ENCODE measurements at regions not wholly inside any gene's neighbourhood (a gene's known extent, or its start where the extent isn't known, plus 50 kb on each side); places are given as distances from the start of the nearest gene placed in this dataset.

- TF ChIP-seq FOSB (CRISPR knock-in tag; IDR thresholded peaks at IDR 0.05) (no peak), NR3C1 (IDR thresholded peaks at IDR 0.05) (no peak), JUNB (IDR thresholded peaks at IDR 0.05) (no peak), ELK1 (IDR thresholded peaks at IDR 0.05; ENCODE audit: low read depth, low read length) (no peak), MYC (IDR thresholded peaks at IDR 0.05; ENCODE audit: borderline replicate concordance, low read length) (no peak), POLR2A (IDR thresholded peaks at IDR 0.05; ENCODE audit: low read length) (no peak)
- TF ChIP-seq, protein P1, sequence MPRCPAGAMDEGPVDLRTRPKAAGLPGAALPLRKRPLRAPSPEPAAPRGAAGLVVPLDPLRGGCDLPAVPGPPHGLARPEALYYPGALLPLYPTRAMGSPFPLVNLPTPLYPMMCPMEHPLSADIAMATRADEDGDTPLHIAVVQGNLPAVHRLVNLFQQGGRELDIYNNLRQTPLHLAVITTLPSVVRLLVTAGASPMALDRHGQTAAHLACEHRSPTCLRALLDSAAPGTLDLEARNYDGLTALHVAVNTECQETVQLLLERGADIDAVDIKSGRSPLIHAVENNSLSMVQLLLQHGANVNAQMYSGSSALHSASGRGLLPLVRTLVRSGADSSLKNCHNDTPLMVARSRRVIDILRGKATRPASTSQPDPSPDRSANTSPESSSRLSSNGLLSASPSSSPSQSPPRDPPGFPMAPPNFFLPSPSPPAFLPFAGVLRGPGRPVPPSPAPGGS (IDR thresholded peaks at IDR 0.05) = no peak
- TF ChIP-seq, protein P2, sequence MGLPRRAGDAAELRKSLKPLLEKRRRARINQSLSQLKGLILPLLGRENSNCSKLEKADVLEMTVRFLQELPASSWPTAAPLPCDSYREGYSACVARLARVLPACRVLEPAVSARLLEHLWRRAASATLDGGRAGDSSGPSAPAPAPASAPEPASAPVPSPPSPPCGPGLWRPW (IDR thresholded peaks at IDR 0.05) = no peak
- TF ChIP-seq, protein P3, sequence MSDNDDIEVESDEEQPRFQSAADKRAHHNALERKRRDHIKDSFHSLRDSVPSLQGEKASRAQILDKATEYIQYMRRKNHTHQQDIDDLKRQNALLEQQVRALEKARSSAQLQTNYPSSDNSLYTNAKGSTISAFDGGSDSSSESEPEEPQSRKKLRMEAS (IDR thresholded peaks at IDR 0.05) = no peak
- CTCF ChIA-PET = interaction anchor here (0.9 to 1.9 kb wide), 2 partner anchors 9 to 48 kb away, joined by 3 to 6 read pairs; no protein-coding TSS in a partner anchor
- POLR2A ChIA-PET = no interaction called here
- H3K9me3 ChIP-seq = peaks cover 13% of the 10 kb centered on the region
- 2% methylated on average over 8 of the region's 8 CpGs for WGBS (ENCODE audit: missing lambda C conversion rate)
- H3K4me2 ChIP-seq = no peak overlapping the region
- ATAC-seq (no peak), FAIRE-seq (no peak), DNase-seq (ENCODE audit: low read depth in 1 of 2, low spot score in 1 of 2) (no peak)
- H3K4me3 ChIP-seq = no peak overlapping the region
- H3K4me1 ChIP-seq = no peaks in the 10 kb centered on the region
- H3K27ac ChIP-seq = no peak overlapping the region
Measured at GRCh38 chr19:28014615-28015405, 1198.1 kb downstream of the UQCRFS1 start.

GRCh38 chr19:28012361-28012760 lies 1200.6 kb downstream of the UQCRFS1 start:
- DNase-seq (ENCODE audit: low read depth in 1 of 2, low spot score in 1 of 2) (no peak), ATAC-seq (no peak), FAIRE-seq (no peak)
- WGBS (ENCODE audit: missing lambda C conversion rate) = 0% methylated on average over 3 of the region's 3 CpGs
- Histone ChIP-seq H3K9me3 (peaks cover 15% of the 10 kb centered on the region), H3K4me3 (no peak overlapping the region), H3K4me2 (no peak overlapping the region), H3K4me1 (no peaks in the 10 kb centered on the region), H3K27ac (no peak overlapping the region)
- ChIA-PET POLR2A (no interaction called here), CTCF (no interaction called here)
- TF ChIP-seq CTCF (IDR thresholded peaks at IDR 0.05) (no peak), ESRRA (IDR thresholded peaks at IDR 0.05; ENCODE audit: borderline replicate concordance, low read length) (no peak), SREBF2 (IDR thresholded peaks at IDR 0.05) (no peak), ZC3H11A (IDR thresholded peaks at IDR 0.05) (no peak), TP53 (CRISPR knock-in tag; IDR thresholded peaks at IDR 0.05) (no peak), RCOR1 (IDR thresholded peaks at IDR 0.05; ENCODE audit: low read depth, low read length) (no peak), HEYL (CRISPR knock-in tag; IDR thresholded peaks at IDR 0.05) (no peak), MAFK (IDR thresholded peaks at IDR 0.05; ENCODE audit: partially characterized antibody) (no peak), MYC (IDR thresholded peaks at IDR 0.05; ENCODE audit: borderline replicate concordance, low read length) (no peak)
- TF ChIP-seq, protein P4, sequence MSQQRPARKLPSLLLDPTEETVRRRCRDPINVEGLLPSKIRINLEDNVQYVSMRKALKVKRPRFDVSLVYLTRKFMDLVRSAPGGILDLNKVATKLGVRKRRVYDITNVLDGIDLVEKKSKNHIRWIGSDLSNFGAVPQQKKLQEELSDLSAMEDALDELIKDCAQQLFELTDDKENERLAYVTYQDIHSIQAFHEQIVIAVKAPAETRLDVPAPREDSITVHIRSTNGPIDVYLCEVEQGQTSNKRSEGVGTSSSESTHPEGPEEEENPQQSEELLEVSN (IDR thresholded peaks at IDR 0.05; ENCODE audit: borderline replicate concordance, low read depth) = no peak

DNA sequence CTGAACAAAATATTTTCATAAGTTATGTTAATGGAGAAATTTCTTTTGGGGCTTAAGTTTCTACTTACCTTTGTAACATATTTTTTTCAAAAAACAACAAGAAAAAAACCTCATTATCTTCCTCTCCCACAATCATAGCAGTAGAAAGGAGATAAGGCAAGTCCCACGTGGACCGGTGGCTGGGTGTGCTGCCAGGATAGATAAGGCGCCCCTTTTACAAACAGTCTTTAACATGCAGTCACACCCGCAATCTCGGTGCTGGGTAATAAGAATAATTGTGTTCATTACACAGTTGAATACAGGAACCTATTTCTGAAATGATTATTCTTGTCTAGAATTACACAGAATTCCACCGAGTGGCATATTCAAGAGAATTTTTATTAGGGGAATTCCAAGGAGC lies 1202.3 kb downstream of the UQCRFS1 start:
- H3K9me3 ChIP-seq = peaks cover 11% of the 10 kb centered on the region
- FAIRE-seq (peak; percentile 82), ATAC-seq (no peak), DNase-seq (ENCODE audit: low read depth in 1 of 2, low spot score in 1 of 2) (no peak)
- 27% methylated on average over 6 of the region's 6 CpGs for WGBS (ENCODE audit: missing lambda C conversion rate)
- H3K4me2 ChIP-seq = no peak overlapping the region
- ChIA-PET CTCF (no interaction called here), POLR2A (no interaction called here)
- H3K4me1 ChIP-seq = no peaks in the 10 kb centered on the region
- TF ChIP-seq BHLHE40 (IDR thresholded peaks at IDR 0.05; ENCODE audit: low read depth, low read length) (no peak), ZC3H11A (IDR thresholded peaks at IDR 0.05) (no peak), HOXA7 (CRISPR knock-in tag; IDR thresholded peaks at IDR 0.05) (no peak)
- no peak overlapping the region for H3K4me3 ChIP-seq
- no peak overlapping the region for H3K27ac ChIP-seq

Data from A549 (cell line).